OCI-LY1 (cell line): ENCODE measurements at regions not wholly inside any gene's neighbourhood (a gene's known extent, or its start where the extent isn't known, plus 50 kb on each side); places are given as distances from the start of the nearest gene placed in this dataset.

Source experiments
- EZH2 ChIP-seq: fragments of 200-600 bp; sonication (generic), shearing (Covaris generic); IDR thresholded peaks from 2 replicates; pipeline ENCODE4 v1.8.0; 2017; ENCODE audit warnings: borderline replicate concordance, mixed run types, mild to moderate bottlenecking, antibody characterized with exemption, low read length, moderate library complexity, mixed read lengths
- TF ChIP-seq, protein P1 (sequence below): fragments of 200-600 bp; sonication (generic), shearing (Covaris generic); IDR thresholded peaks from 2 replicates; pipeline ENCODE4 v1.5.1; 2017; ENCODE audit warnings: mild to moderate bottlenecking, antibody characterized with exemption, low read length, moderate library complexity, mixed read lengths

DNA sequence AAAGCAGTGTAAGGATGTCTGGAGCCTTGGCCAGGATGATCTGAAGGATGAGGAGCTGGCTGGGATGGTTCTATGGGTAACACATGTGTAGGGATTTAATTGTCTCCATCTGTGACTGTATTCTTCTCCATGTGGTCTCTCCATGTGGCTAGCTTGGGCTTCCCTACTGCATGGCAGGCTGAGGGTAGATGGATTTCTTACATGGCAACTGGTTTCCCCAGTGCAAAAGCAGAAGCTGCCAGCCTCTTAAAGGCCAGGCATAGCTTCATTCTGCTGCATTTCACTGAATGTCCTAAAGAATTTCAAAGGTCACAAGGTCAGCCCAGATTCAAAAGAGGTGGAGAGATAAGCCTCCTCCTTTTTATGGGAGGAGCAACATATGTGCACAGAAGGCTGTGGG, 61.7 kb downstream of the XCL2 start:
- TF ChIP-seq, protein P1, sequence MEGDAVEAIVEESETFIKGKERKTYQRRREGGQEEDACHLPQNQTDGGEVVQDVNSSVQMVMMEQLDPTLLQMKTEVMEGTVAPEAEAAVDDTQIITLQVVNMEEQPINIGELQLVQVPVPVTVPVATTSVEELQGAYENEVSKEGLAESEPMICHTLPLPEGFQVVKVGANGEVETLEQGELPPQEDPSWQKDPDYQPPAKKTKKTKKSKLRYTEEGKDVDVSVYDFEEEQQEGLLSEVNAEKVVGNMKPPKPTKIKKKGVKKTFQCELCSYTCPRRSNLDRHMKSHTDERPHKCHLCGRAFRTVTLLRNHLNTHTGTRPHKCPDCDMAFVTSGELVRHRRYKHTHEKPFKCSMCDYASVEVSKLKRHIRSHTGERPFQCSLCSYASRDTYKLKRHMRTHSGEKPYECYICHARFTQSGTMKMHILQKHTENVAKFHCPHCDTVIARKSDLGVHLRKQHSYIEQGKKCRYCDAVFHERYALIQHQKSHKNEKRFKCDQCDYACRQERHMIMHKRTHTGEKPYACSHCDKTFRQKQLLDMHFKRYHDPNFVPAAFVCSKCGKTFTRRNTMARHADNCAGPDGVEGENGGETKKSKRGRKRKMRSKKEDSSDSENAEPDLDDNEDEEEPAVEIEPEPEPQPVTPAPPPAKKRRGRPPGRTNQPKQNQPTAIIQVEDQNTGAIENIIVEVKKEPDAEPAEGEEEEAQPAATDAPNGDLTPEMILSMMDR: no peak
- no peak for TF ChIP-seq EZH2
